H1 (cell line): ENCODE measurements at regions not wholly inside any gene's neighbourhood (a gene's known extent, or its start where the extent isn't known, plus 50 kb on each side); places are given as distances from the start of the nearest gene placed in this dataset.

Experiments used
- CTCF ChIA-PET: fragments of 300-600 bp; sonication (Branson Sonifier 250); formaldehyde crosslinking; loops from one replicate; lab custom pipeline; 2021; ENCODE audit not compliant: partially characterized antibody; lab: Charles Lee
- POLR2A ChIA-PET: fragments of 300-600 bp; sonication (Branson Sonifier 250); formaldehyde crosslinking; loops from one replicate; lab custom pipeline; 2021; ENCODE audit warnings: inconsistent platforms; ENCODE audit not compliant: partially characterized antibody; lab: Charles Lee
- DNase-seq, 2 experiments: peaks; one replicate each; pipeline versions ENCODE4 v3.0.0 to v3.0.0-alpha.2; 2010 to 2022; ENCODE audit warnings: low spot score in 2 of 2, low read depth in 1 of 2, mixed read lengths in 1 of 2
- FAIRE-seq: peaks from 2 replicates; lab custom pipeline; 2011; peaks lifted over from hg19 to GRCh38; lab: Jason Lieb, UNC
- H2AFZ ChIP-seq: 2 replicates; pipeline ENCODE4 v1.8.1; 2012; ENCODE audit warnings: low read length, inconsistent platforms
- H2AK5ac ChIP-seq: 2 replicates; pipeline ENCODE4 v1.6.1; 2013; ENCODE audit warnings: low read depth, low read length
- H2BK120ac ChIP-seq: replicated peaks from 2 replicates; pipeline ENCODE3; 2013; ENCODE audit warnings: low read depth, low read length, inconsistent platforms
- H2BK12ac ChIP-seq: 2 replicates; pipeline ENCODE4 v1.6.1; 2013; ENCODE audit warnings: low read depth, low read length
- H2BK15ac ChIP-seq: 2 replicates; pipeline ENCODE4 v1.6.1; 2013; ENCODE audit warnings: low read length
- H2BK20ac ChIP-seq: 2 replicates; pipeline ENCODE4 v1.6.1; 2013; ENCODE audit warnings: low read length
- H2BK5ac ChIP-seq: 2 replicates; pipeline ENCODE4 v1.6.1; 2013; ENCODE audit warnings: low read depth, low read length
- H3K14ac ChIP-seq: 2 replicates; pipeline ENCODE4 v1.6.1; 2013; ENCODE audit warnings: inconsistent platforms; ENCODE audit not compliant: insufficient read length
- H3K18ac ChIP-seq: 2 replicates; pipeline ENCODE4 v1.6.1; 2013; ENCODE audit warnings: low read length; ENCODE audit errors: extremely low read depth
- H3K23ac ChIP-seq: 2 replicates; pipeline ENCODE4 v1.6.1; 2013; ENCODE audit warnings: inconsistent platforms; ENCODE audit not compliant: insufficient read length
- H3K23me2 ChIP-seq: 2 replicates; pipeline ENCODE4 v1.6.1; 2013; ENCODE audit warnings: low read depth, low read length
- H3K27ac ChIP-seq: 2 replicates; pipeline ENCODE4 v1.6.1; 2011; ENCODE audit warnings: low read depth, low read length, inconsistent platforms
- H3K27me3 ChIP-seq, 4 experiments: replicated peaks in 1 of 4; 1 replicate in 1 of 4; 2 replicates in 3 of 4; pipeline versions ENCODE4 v1.6.1 to v1.8.1; 2011 to 2013; ENCODE audit warnings: low read length in 3 of 4, mild to moderate bottlenecking in 3 of 4, inconsistent platforms in 2 of 4, mixed read lengths in 2 of 4, moderate library complexity in 1 of 4; ENCODE audit not compliant: control insufficient read depth in 3 of 4, insufficient read depth in 3 of 4; ENCODE audit errors: extremely low read depth in 1 of 4
- H3K36me3 ChIP-seq, 4 experiments: 2 replicates each; pipeline versions ENCODE4 v1.6.1 to v1.8.1; 2011 to 2013; ENCODE audit warnings: mild to moderate bottlenecking in 4 of 4, low read length in 3 of 4, moderate library complexity in 2 of 4, control low read depth in 1 of 4, inconsistent platforms in 1 of 4; ENCODE audit not compliant: insufficient read depth in 4 of 4, control insufficient read depth in 2 of 4
- H3K4ac ChIP-seq: replicated peaks from 2 replicates; pipeline ENCODE3; 2013; ENCODE audit warnings: low read length, low read depth, mixed read lengths, inconsistent platforms; ENCODE audit not compliant: insufficient read length
- H3K4me1 ChIP-seq, 4 experiments: replicated peaks in 1 of 4; 1 replicate in 1 of 4; 2 replicates in 3 of 4; pipeline versions ENCODE4 v1.6.1 to v1.8.1; 2011 to 2013; ENCODE audit warnings: low read length in 3 of 4, inconsistent platforms in 2 of 4, mixed read lengths in 1 of 4; ENCODE audit not compliant: insufficient read depth in 4 of 4, control insufficient read depth in 3 of 4
- H3K4me2 ChIP-seq, 2 experiments: 2 replicates each; pipeline versions ENCODE4 v1.6.1 to v1.8.1; 2011 to 2013; ENCODE audit warnings: low read depth in 2 of 2, low read length in 2 of 2, control low read depth in 1 of 2, inconsistent platforms in 1 of 2, mild to moderate bottlenecking in 1 of 2; ENCODE audit not compliant: insufficient read depth in 1 of 2
- H3K4me3 ChIP-seq, 4 experiments: fragments of 200-600, 300-600 bp in 1 of 4; sonication (generic), shearing (Covaris generic), sonication (Bioruptor Twin) in 1 of 4; 2 replicates each; pipeline versions ENCODE4 v1.5.1 to v1.8.1; 2011 to 2016; ENCODE audit warnings: low read length in 4 of 4, low read depth in 3 of 4, control low read depth in 2 of 4, inconsistent platforms in 2 of 4, mild to moderate bottlenecking in 2 of 4, mixed read lengths in 1 of 4, moderate library complexity in 1 of 4; ENCODE audit not compliant: insufficient read depth in 2 of 4; ENCODE audit errors: extremely low read depth in 1 of 4
- H3K56ac ChIP-seq: replicated peaks from 2 replicates; pipeline ENCODE3; 2013; ENCODE audit warnings: low read depth, mild to moderate bottlenecking, mixed read lengths, low read length, inconsistent platforms; ENCODE audit not compliant: insufficient read length
- H3K79me1 ChIP-seq: 2 replicates; pipeline ENCODE4 v1.6.1; 2013; ENCODE audit warnings: low read depth, low read length, control low read depth
- H3K79me2 ChIP-seq, 2 experiments: 2 replicates each; pipeline versions ENCODE4 v1.6.1 to v1.8.1; 2012 to 2013; ENCODE audit warnings: low read length in 2 of 2, mild to moderate bottlenecking in 2 of 2, inconsistent platforms in 1 of 2; ENCODE audit not compliant: insufficient read depth in 2 of 2, control insufficient read depth in 1 of 2
- H3K9ac ChIP-seq, 4 experiments: replicated peaks in 1 of 4; 1 replicate in 1 of 4; 2 replicates in 3 of 4; pipeline versions ENCODE4 v1.6.1 to v1.8.1; 2011 to 2013; ENCODE audit warnings: low read depth in 3 of 4, low read length in 3 of 4, control low read depth in 2 of 4, mild to moderate bottlenecking in 2 of 4, moderate library complexity in 2 of 4, inconsistent platforms in 1 of 4; ENCODE audit errors: extremely low read depth in 1 of 4
- H3K9me3 ChIP-seq, 2 experiments: 2 replicates each; pipeline versions ENCODE4 v1.6.1 to v1.8.1; 2012 to 2013; ENCODE audit warnings: mild to moderate bottlenecking in 2 of 2, moderate library complexity in 2 of 2, control low read depth in 1 of 2, inconsistent platforms in 1 of 2, low read depth in 1 of 2, low read length in 1 of 2, mixed read lengths in 1 of 2; ENCODE audit not compliant: insufficient read depth in 2 of 2
- H4K20me1 ChIP-seq, 2 experiments: replicated peaks in 1 of 2; 2 replicates each; pipeline versions ENCODE3 to v1.8.1; 2011 to 2013; ENCODE audit warnings: inconsistent platforms in 2 of 2, low read length in 2 of 2, mild to moderate bottlenecking in 1 of 2; ENCODE audit not compliant: insufficient read depth in 2 of 2, control insufficient read depth in 1 of 2
- H4K5ac ChIP-seq: 2 replicates; pipeline ENCODE4 v1.6.1; 2013; ENCODE audit warnings: low read length, low read depth, mixed read lengths, inconsistent platforms; ENCODE audit not compliant: insufficient read length
- H4K8ac ChIP-seq: 2 replicates; pipeline ENCODE4 v1.8.0; 2013; ENCODE audit warnings: mild to moderate bottlenecking, moderate library complexity, low read length, inconsistent platforms; ENCODE audit not compliant: insufficient read depth; ENCODE audit errors: extremely low read depth
- H4K91ac ChIP-seq: replicated peaks from 2 replicates; pipeline ENCODE3; 2013; ENCODE audit warnings: low read length, mixed read lengths, inconsistent platforms; ENCODE audit not compliant: insufficient read length
- CBX5 ChIP-seq: fragments of 300-800, 300-1000 bp; sonication (generic); IDR thresholded peaks from 2 replicates; pipeline ENCODE4 v1.7.1; 2016; ENCODE audit warnings: antibody characterized with exemption, low read length, low read depth
- HDAC6 ChIP-seq: IDR thresholded peaks from one replicate; pipeline ENCODE4 v1.7.1; 2012; ENCODE audit warnings: low read depth, mild to moderate bottlenecking, inconsistent platforms, low read length, moderate library complexity
- JUN ChIP-seq: IDR thresholded peaks from 2 replicates; pipeline ENCODE4 v1.6.1; 2011; ENCODE audit warnings: low read depth, mild to moderate bottlenecking, improper control_type of control experiment, low read length
- TEAD4 ChIP-seq: IDR thresholded peaks from 2 replicates; pipeline ENCODE4 v1.6.1; 2012; ENCODE audit warnings: low read depth, low read length, inconsistent platforms, mixed read lengths
- WGBS, 2 experiments: shearing (Covaris generic) in 1 of 2; methylation state at CpG; one replicate each; pipeline versions ENCODE4 v1.1.6 to v1.1.7; 2013 to 2015; ENCODE audit warnings: low lambda C conversion rate in 2 of 2, mixed read lengths in 2 of 2, inconsistent platforms in 1 of 2, low coverage in 1 of 2, missing lambda C conversion rate in 1 of 2; ENCODE audit not compliant: insufficient replicate concordance in 2 of 2, insufficient coverage in 1 of 2, insufficient read length in 1 of 2; ENCODE audit errors: extremely low coverage in 1 of 2, missing lambda C conversion rate in 1 of 2; 5-methylcytosine and 5-hydroxymethylcytosine counted together

DNA sequence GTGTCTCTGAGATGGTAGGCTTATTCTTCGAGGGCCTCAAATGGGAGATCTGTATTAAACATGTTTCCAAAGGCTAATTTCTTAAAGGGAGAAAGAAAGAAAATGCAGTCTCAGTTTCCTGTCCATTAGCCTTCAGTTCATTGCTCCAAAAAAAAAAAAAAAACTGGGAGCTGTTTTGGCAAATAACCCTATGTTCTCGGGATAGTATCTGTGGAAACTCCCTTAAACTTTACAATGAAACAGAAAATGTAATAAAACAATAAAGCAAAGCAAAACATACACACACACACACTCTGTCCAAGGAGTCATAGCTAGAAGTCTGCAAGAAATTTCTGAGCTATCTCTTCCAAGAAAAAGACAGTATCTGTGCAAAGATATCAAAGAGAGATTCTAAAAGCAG lies 172.5 kb upstream of the CELF2 start:
- no peak overlapping the region for H2BK5ac ChIP-seq
- CTCF ChIA-PET = interaction anchor here (0.6 kb wide), 2 partner anchors 1211 to 1242 kb away, joined by 3 read pairs; no protein-coding TSS in a partner anchor
- H3K18ac ChIP-seq = no peak overlapping the region
- no peak overlapping the region for H3K4me3 ChIP-seq
- no peak overlapping the region for H2BK15ac ChIP-seq
- no peaks in the 10 kb centered on the region for H3K79me1 ChIP-seq
- H4K91ac ChIP-seq = no peak overlapping the region
- H3K79me2 ChIP-seq = no peaks in the 10 kb centered on the region
- H3K9me3 ChIP-seq = no peaks in the 10 kb centered on the region
- POLR2A ChIA-PET = interaction anchor here (0.6 kb wide), 1 partner anchor 436 kb away, joined by 3 read pairs; no protein-coding TSS in a partner anchor
- no peak overlapping the region for H2BK12ac ChIP-seq
- no peak overlapping the region for H3K56ac ChIP-seq
- H2AK5ac ChIP-seq = no peak overlapping the region
- H3K4ac ChIP-seq = no peak overlapping the region
- H4K8ac ChIP-seq = no peak overlapping the region
- no peak overlapping the region for H3K23ac ChIP-seq
- H3K23me2 ChIP-seq = no peaks in the 10 kb centered on the region
- H3K36me3 ChIP-seq = no peaks in the 10 kb centered on the region
- no peak overlapping the region for H3K9ac ChIP-seq
- DNase-seq (no peak), FAIRE-seq (no peak)
- 94% methylated on average over 1 of the region's 2 CpGs; no CpG with 5 or more reads in 1 of the 2 experiments for WGBS, 2 experiments
- no peaks in the 10 kb centered on the region for H3K4me1 ChIP-seq
- H2AFZ ChIP-seq = no peak overlapping the region
- no peak overlapping the region for H3K4me2 ChIP-seq
- no peak overlapping the region for H2BK120ac ChIP-seq
- no peak overlapping the region for H3K27ac ChIP-seq
- H4K5ac ChIP-seq = no peak overlapping the region
- H3K27me3 ChIP-seq = no peaks in the 10 kb centered on the region
- H3K14ac ChIP-seq = no peak overlapping the region
- no peaks in the 10 kb centered on the region for H4K20me1 ChIP-seq
- no peak overlapping the region for H2BK20ac ChIP-seq
- TF ChIP-seq TEAD4 (no peak), HDAC6 (no peak), CBX5 (no peak), JUN (no peak)
